ENCODE measurements at regions not wholly inside any gene's neighbourhood (a gene's known extent, or its start where the extent isn't known, plus 50 kb on each side); places are given as distances from the start of the nearest gene placed in this dataset.

DNA sequence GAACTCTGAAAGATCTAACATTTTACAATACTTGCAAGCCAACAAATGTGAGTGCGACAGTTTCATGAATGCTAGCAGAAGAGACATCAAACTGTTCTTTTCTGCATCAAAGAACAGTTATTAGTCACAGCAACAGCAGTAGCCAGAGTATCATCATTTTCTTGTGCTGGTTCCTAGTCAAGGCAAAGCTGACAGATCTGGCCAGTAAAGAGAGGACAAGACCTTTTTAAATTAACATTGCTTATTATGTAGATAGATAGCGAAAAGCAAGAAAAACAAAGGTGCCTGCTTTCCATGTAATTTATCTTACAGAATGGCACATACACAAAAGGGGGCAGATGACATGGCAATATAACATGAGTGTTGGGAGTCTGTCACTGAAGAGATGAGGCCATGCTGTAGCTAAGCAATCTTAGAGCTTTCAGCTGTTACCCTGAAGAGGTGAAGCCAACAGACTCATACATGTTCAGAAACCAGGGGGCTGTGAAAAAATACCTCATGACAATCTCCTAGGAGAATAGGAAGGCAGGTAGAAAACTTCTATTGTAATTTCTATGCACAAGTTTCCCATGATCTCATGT, 626.6 kb upstream of the TYRP1 start:
- no peak overlapping the region for H3K4me3 Mint-ChIP-seq (ENCODE audit: unreplicated experiment)
- no peak for DNase-seq (ENCODE audit: extremely low spot score, unreplicated experiment)
- no peaks in the 10 kb centered on the region for H3K27me3 Mint-ChIP-seq (ENCODE audit: unreplicated experiment)
- no peak overlapping the region for H3K27ac Mint-ChIP-seq (ENCODE audit: unreplicated experiment)
- no peaks in the 10 kb centered on the region for H3K36me3 Mint-ChIP-seq (ENCODE audit: unreplicated experiment)
- H3K9me3 Mint-ChIP-seq (ENCODE audit: unreplicated experiment): peaks cover 11% of the 10 kb centered on the region
- TF ChIP-seq, protein P1, sequence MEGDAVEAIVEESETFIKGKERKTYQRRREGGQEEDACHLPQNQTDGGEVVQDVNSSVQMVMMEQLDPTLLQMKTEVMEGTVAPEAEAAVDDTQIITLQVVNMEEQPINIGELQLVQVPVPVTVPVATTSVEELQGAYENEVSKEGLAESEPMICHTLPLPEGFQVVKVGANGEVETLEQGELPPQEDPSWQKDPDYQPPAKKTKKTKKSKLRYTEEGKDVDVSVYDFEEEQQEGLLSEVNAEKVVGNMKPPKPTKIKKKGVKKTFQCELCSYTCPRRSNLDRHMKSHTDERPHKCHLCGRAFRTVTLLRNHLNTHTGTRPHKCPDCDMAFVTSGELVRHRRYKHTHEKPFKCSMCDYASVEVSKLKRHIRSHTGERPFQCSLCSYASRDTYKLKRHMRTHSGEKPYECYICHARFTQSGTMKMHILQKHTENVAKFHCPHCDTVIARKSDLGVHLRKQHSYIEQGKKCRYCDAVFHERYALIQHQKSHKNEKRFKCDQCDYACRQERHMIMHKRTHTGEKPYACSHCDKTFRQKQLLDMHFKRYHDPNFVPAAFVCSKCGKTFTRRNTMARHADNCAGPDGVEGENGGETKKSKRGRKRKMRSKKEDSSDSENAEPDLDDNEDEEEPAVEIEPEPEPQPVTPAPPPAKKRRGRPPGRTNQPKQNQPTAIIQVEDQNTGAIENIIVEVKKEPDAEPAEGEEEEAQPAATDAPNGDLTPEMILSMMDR (IDR thresholded peaks at IDR 0.05): no peak
- H3K4me1 Mint-ChIP-seq (ENCODE audit: unreplicated experiment): no peaks in the 10 kb centered on the region

- DNase-seq (ENCODE audit: extremely low spot score, unreplicated experiment): no peak
- H3K4me1 Mint-ChIP-seq (ENCODE audit: unreplicated experiment): no peaks in the 10 kb centered on the region
- H3K36me3 Mint-ChIP-seq (ENCODE audit: unreplicated experiment): no peaks in the 10 kb centered on the region
- H3K27ac Mint-ChIP-seq (ENCODE audit: unreplicated experiment): no peak overlapping the region
- no peak overlapping the region for H3K4me3 Mint-ChIP-seq (ENCODE audit: unreplicated experiment)
- TF ChIP-seq, protein P1 (IDR thresholded peaks at IDR 0.05): no peak
- no peaks in the 10 kb centered on the region for H3K27me3 Mint-ChIP-seq (ENCODE audit: unreplicated experiment)
- H3K9me3 Mint-ChIP-seq (ENCODE audit: unreplicated experiment): peaks cover 16% of the 10 kb centered on the region
These were observed 623.8 kb upstream of the TYRP1 start for GRCh38 chr9:12069366-12069765.

DNA sequence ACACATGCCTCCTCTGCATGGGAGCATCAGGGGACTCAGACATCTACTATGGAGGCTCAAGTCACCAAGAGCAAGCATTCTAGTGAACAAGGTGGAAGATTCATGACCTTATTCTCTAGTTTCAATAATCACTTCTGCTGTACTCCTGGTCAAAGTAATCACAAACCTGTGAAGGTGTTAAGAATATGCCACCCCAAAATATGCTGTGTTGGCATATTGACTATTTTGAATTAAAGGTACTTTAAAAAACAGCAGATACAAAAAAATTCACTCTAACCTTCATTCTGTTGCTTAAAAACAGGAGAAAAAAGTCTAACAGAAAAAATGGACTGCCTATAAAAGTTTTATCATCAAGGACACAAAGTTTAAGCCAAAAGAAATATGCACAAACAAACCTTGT, 607.8 kb upstream of the TYRP1 start:
- no peak for DNase-seq (ENCODE audit: extremely low spot score, unreplicated experiment)
- Mint-ChIP-seq H3K27ac (ENCODE audit: unreplicated experiment) (no peak overlapping the region), H3K27me3 (ENCODE audit: unreplicated experiment) (no peaks in the 10 kb centered on the region), H3K9me3 (ENCODE audit: unreplicated experiment) (peaks cover 29% of the 10 kb centered on the region), H3K4me3 (ENCODE audit: unreplicated experiment) (no peak overlapping the region), H3K4me1 (ENCODE audit: unreplicated experiment) (no peaks in the 10 kb centered on the region), H3K36me3 (ENCODE audit: unreplicated experiment) (no peaks in the 10 kb centered on the region)
- TF ChIP-seq, protein P1 (IDR thresholded peaks at IDR 0.05): no peak

- TF ChIP-seq, protein P1 (IDR thresholded peaks at IDR 0.05): no peak
- H3K27ac Mint-ChIP-seq (ENCODE audit: unreplicated experiment): no peak overlapping the region
- no peaks in the 10 kb centered on the region for H3K4me1 Mint-ChIP-seq (ENCODE audit: unreplicated experiment)
- H3K4me3 Mint-ChIP-seq (ENCODE audit: unreplicated experiment): no peak overlapping the region
- H3K27me3 Mint-ChIP-seq (ENCODE audit: unreplicated experiment): no peaks in the 10 kb centered on the region
- DNase-seq (ENCODE audit: extremely low spot score, unreplicated experiment): no peak
- H3K9me3 Mint-ChIP-seq (ENCODE audit: unreplicated experiment): peaks cover 30% of the 10 kb centered on the region
- H3K36me3 Mint-ChIP-seq (ENCODE audit: unreplicated experiment): no peaks in the 10 kb centered on the region
These were observed 601.2 kb upstream of the TYRP1 start for GRCh38 chr9:12091865-12092527.

DNA sequence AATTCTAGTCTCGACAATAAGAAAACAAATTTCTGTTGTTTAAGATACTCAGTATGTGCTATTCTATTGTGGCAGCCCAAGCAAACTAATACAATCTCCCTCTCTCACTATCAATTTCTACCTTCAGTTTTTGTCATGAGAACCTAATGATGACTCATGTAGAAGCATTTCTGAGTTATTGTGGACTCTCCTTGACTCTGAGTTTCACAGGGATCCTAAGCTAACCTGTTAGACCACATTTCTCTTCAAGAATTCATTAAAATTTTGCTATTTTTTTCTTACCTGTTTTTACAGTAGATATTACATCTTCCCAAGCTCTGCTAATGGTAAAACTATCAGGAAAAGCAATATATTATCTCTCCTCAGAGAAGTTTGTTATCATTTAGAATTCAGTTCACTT, 599.1 kb upstream of the TYRP1 start:
- no peak for DNase-seq (ENCODE audit: extremely low spot score, unreplicated experiment)
- peaks cover 16% of the 10 kb centered on the region for H3K9me3 Mint-ChIP-seq (ENCODE audit: unreplicated experiment)
- no peak overlapping the region for H3K4me3 Mint-ChIP-seq (ENCODE audit: unreplicated experiment)
- TF ChIP-seq, protein P1 (IDR thresholded peaks at IDR 0.05): no peak
- H3K4me1 Mint-ChIP-seq (ENCODE audit: unreplicated experiment): no peaks in the 10 kb centered on the region
- H3K36me3 Mint-ChIP-seq (ENCODE audit: unreplicated experiment): no peaks in the 10 kb centered on the region
- H3K27ac Mint-ChIP-seq (ENCODE audit: unreplicated experiment): no peak overlapping the region
- no peaks in the 10 kb centered on the region for H3K27me3 Mint-ChIP-seq (ENCODE audit: unreplicated experiment)

Data from osteocyte (in vitro differentiated cells).